HL-60 (cell line): ENCODE measurements at regions not wholly inside any gene's neighbourhood (a gene's known extent, or its start where the extent isn't known, plus 50 kb on each side); places are given as distances from the start of the nearest gene placed in this dataset.

Source experiments
- CTCF ChIP-seq: IDR thresholded peaks from one replicate; pipeline ENCODE4 v1.5.1; 2011; ENCODE audit warnings: low read length, control low read depth, inconsistent platforms; ENCODE audit not compliant: insufficient read depth
- GABPA ChIP-seq: IDR thresholded peaks from 2 replicates; pipeline ENCODE4 v1.6.1; 2012; ENCODE audit warnings: low read depth
- POLR2AphosphoS5 ChIP-seq: IDR thresholded peaks from 2 replicates; pipeline ENCODE4 v1.6.1; 2012; ENCODE audit warnings: low read depth
- REST ChIP-seq: IDR thresholded peaks from 2 replicates; pipeline ENCODE4 v1.6.1; 2012; ENCODE audit warnings: low read depth; ENCODE audit not compliant: insufficient replicate concordance
- SPI1 ChIP-seq: IDR thresholded peaks from 2 replicates; pipeline ENCODE4 v1.6.1; 2012; ENCODE audit warnings: low read depth, mild to moderate bottlenecking, borderline replicate concordance

- no peak for TF ChIP-seq CTCF
- TF ChIP-seq GABPA = no peak
- no peak for TF ChIP-seq POLR2AphosphoS5
- no peak for TF ChIP-seq SPI1
- TF ChIP-seq REST = no peak
These were observed 571.4 kb downstream of the MN1 start for GRCh38 chr22:27230189-27230588.
